ENCODE measurements at regions not wholly inside any gene's neighbourhood (a gene's known extent, or its start where the extent isn't known, plus 50 kb on each side); places are given as distances from the start of the nearest gene placed in this dataset.
A peak's percentile ranks its signal among the peaks of the same experiment; 100 is the strongest.

- peaks cover 32% of the 10 kb centered on the region for H3K27me3 ChIP-seq (replicated peaks; ENCODE audit: insufficient read depth, low read length)
- H3K4me3 ChIP-seq (ENCODE audit: low read length), result peak overlapping the region; percentile 24
- H3K9me3 ChIP-seq (replicated peaks; ENCODE audit: insufficient read depth, low read length), result no peaks in the 10 kb centered on the region
- peak overlapping the region; percentile 76 for H3K27ac ChIP-seq (ENCODE audit: low read length)
- peaks cover 45% of the 10 kb centered on the region for H3K4me1 ChIP-seq (ENCODE audit: low read length)
- no peaks in the 10 kb centered on the region for H4K20me1 ChIP-seq (ENCODE audit: insufficient read depth, low read length)
- H3K79me2 ChIP-seq (ENCODE audit: low read length), result no peaks in the 10 kb centered on the region
- H3F3A ChIP-seq (ENCODE audit: insufficient read depth, low read length), result peaks cover 18% of the 10 kb centered on the region
- peak overlapping the region; percentile 71 for H3K4me2 ChIP-seq (ENCODE audit: low read depth, low read length)
- H3K9ac ChIP-seq (ENCODE audit: low read length), result peak overlapping the region; percentile 15; the same call in 1 of the 2 replicates
- H2AFZ ChIP-seq (ENCODE audit: low read length), result no peak overlapping the region
- TF ChIP-seq EZH2 (optimal IDR thresholded peaks at IDR 0.05; ENCODE audit: low read depth, low read length) (no peak), CTCF (IDR thresholded peaks at IDR 0.05; ENCODE audit: low read length) (no peak), EZH2phosphoT487 (IDR thresholded peaks at IDR 0.05; ENCODE audit: low read length) (no peak)
- no peaks in the 10 kb centered on the region for H3K9me2 ChIP-seq (replicated peaks; ENCODE audit: insufficient read depth, low read length)
- peak; percentile 97 for DNase-seq
- no peaks in the 10 kb centered on the region for H3K36me3 ChIP-seq (replicated peaks; ENCODE audit: insufficient read depth, low read length)
Observed at GRCh38 chr1:172906778-172907592, 143.8 kb downstream of the TNFSF18 start.

GRCh38 chr1:172907834-172908326, 142.9 kb downstream of the TNFSF18 start:
- H4K20me1 ChIP-seq (ENCODE audit: insufficient read depth, low read length), result no peaks in the 10 kb centered on the region
- no peak overlapping the region for H3K9ac ChIP-seq (ENCODE audit: low read length)
- H3K27me3 ChIP-seq (replicated peaks; ENCODE audit: insufficient read depth, low read length), result peaks cover 31% of the 10 kb centered on the region
- TF ChIP-seq EZH2phosphoT487 (IDR thresholded peaks at IDR 0.05; ENCODE audit: low read length), result no peak
- TF ChIP-seq CTCF (IDR thresholded peaks at IDR 0.05; ENCODE audit: low read length), result no peak
- no peak for TF ChIP-seq EZH2 (optimal IDR thresholded peaks at IDR 0.05; ENCODE audit: low read depth, low read length)
- H3K4me1 ChIP-seq (ENCODE audit: low read length), result peaks cover 38% of the 10 kb centered on the region
- H3K4me2 ChIP-seq (ENCODE audit: low read depth, low read length), result peak overlapping the region; percentile 71
- no peaks in the 10 kb centered on the region for H3K36me3 ChIP-seq (replicated peaks; ENCODE audit: insufficient read depth, low read length)
- DNase-seq, result no peak
- H2AFZ ChIP-seq (ENCODE audit: low read length), result no peak overlapping the region
- no peaks in the 10 kb centered on the region for H3K9me2 ChIP-seq (replicated peaks; ENCODE audit: insufficient read depth, low read length)
- no peaks in the 10 kb centered on the region for H3K79me2 ChIP-seq (ENCODE audit: low read length)
- H3K4me3 ChIP-seq (ENCODE audit: low read length), result no peak overlapping the region
- H3K27ac ChIP-seq (ENCODE audit: low read length), result no peak overlapping the region
- no peaks in the 10 kb centered on the region for H3K9me3 ChIP-seq (replicated peaks; ENCODE audit: insufficient read depth, low read length)
- peaks cover 18% of the 10 kb centered on the region for H3F3A ChIP-seq (ENCODE audit: insufficient read depth, low read length)

GRCh38 chr1:172909606-172910326, 141.0 kb downstream of the TNFSF18 start:
- TF ChIP-seq EZH2phosphoT487 (IDR thresholded peaks at IDR 0.05; ENCODE audit: low read length) (no peak), CTCF (IDR thresholded peaks at IDR 0.05; ENCODE audit: low read length) (no peak), EZH2 (optimal IDR thresholded peaks at IDR 0.05; ENCODE audit: low read depth, low read length) (no peak)
- Histone ChIP-seq H4K20me1 (ENCODE audit: insufficient read depth, low read length) (no peaks in the 10 kb centered on the region), H3K9ac (ENCODE audit: low read length) (no peak overlapping the region), H3K4me1 (ENCODE audit: low read length) (peaks cover 31% of the 10 kb centered on the region), H3K9me3 (replicated peaks; ENCODE audit: insufficient read depth, low read length) (no peaks in the 10 kb centered on the region), H3K27me3 (replicated peaks; ENCODE audit: insufficient read depth, low read length) (peaks cover 16% of the 10 kb centered on the region), H3K27ac (ENCODE audit: low read length) (no peak overlapping the region), H3K9me2 (replicated peaks; ENCODE audit: insufficient read depth, low read length) (no peaks in the 10 kb centered on the region), H3K4me2 (ENCODE audit: low read depth, low read length) (no peak overlapping the region), H3F3A (ENCODE audit: insufficient read depth, low read length) (peaks cover 18% of the 10 kb centered on the region), H3K36me3 (replicated peaks; ENCODE audit: insufficient read depth, low read length) (no peaks in the 10 kb centered on the region), H3K4me3 (ENCODE audit: low read length) (no peak overlapping the region), H2AFZ (ENCODE audit: low read length) (no peak overlapping the region), H3K79me2 (ENCODE audit: low read length) (no peaks in the 10 kb centered on the region)
- DNase-seq, result no peak

Measured in MM.1S (cell line).